Loucy (cell line): ENCODE measurements at regions not wholly inside any gene's neighbourhood (a gene's known extent, or its start where the extent isn't known, plus 50 kb on each side); places are given as distances from the start of the nearest gene placed in this dataset.

Experiments used
- H2AFZ ChIP-seq: fragments of 200-600 bp; sonication (generic); 2 replicates; pipeline ENCODE4 v1.6.0; 2016; ENCODE audit warnings: antibody characterized with exemption, mild to moderate bottlenecking, low read length, moderate library complexity
- H3F3A ChIP-seq: fragments of 200-600 bp; 2 replicates; pipeline ENCODE4 v1.6.0; 2016; ENCODE audit warnings: antibody characterized with exemption, low read depth, mild to moderate bottlenecking
- H3K27me3 ChIP-seq: fragments of 200-600 bp; sonication (generic); 2 replicates; pipeline ENCODE4 v1.6.1; 2014; ENCODE audit warnings: low read length, mild to moderate bottlenecking; ENCODE audit not compliant: insufficient read depth, poor library complexity, severe bottlenecking
- H3K36me3 ChIP-seq: fragments of 200-600 bp; sonication (generic); 2 replicates; pipeline ENCODE4 v1.6.1; 2016; ENCODE audit warnings: low read length; ENCODE audit not compliant: insufficient read depth
- H3K4me1 ChIP-seq: fragments of 200-600 bp; sonication (generic); 2 replicates; pipeline ENCODE4 v1.5.1; 2014; ENCODE audit warnings: low read length, mild to moderate bottlenecking; ENCODE audit not compliant: insufficient read depth, poor library complexity, severe bottlenecking
- H3K4me2 ChIP-seq: fragments of 200-600 bp; sonication (generic); 2 replicates; pipeline ENCODE4 v1.6.0; 2014; ENCODE audit warnings: antibody characterized with exemption, low read length, low read depth, mild to moderate bottlenecking; ENCODE audit not compliant: poor library complexity, severe bottlenecking
- H3K4me3 ChIP-seq: fragments of 200-600 bp; sonication (generic); 2 replicates; pipeline ENCODE4 v1.5.1; 2014; ENCODE audit warnings: low read length, mild to moderate bottlenecking, mixed read lengths; ENCODE audit not compliant: poor library complexity, severe bottlenecking
- H3K79me2 ChIP-seq: fragments of 200-600 bp; sonication (generic); 2 replicates; pipeline ENCODE4 v1.6.1; 2014; ENCODE audit warnings: low read length; ENCODE audit not compliant: insufficient read depth
- H3K9ac ChIP-seq: fragments of 200-600 bp; sonication (generic); 2 replicates; pipeline ENCODE4 v1.6.0; 2014; ENCODE audit warnings: mild to moderate bottlenecking, low read depth, low read length, moderate library complexity; ENCODE audit not compliant: poor library complexity, severe bottlenecking
- H3K9me2 ChIP-seq: fragments of 200-600 bp; sonication (generic); replicated peaks from 2 replicates; pipeline ENCODE4 v1.6.1; 2016; ENCODE audit warnings: low read depth, low read length, mixed read lengths
- H3K9me3 ChIP-seq: fragments of 200-600 bp; sonication (generic); 2 replicates; pipeline ENCODE4 v1.6.1; 2014; ENCODE audit warnings: mild to moderate bottlenecking, antibody characterized with exemption, low read length, low read depth; ENCODE audit not compliant: insufficient read depth
- H4K20me1 ChIP-seq: fragments of 200-600 bp; sonication (generic); 2 replicates; pipeline ENCODE4 v1.6.0; 2014; ENCODE audit warnings: antibody characterized with exemption, low read length, mild to moderate bottlenecking; ENCODE audit not compliant: insufficient read depth, poor library complexity, severe bottlenecking
- CTCF ChIP-seq: fragments of 200-600 bp; sonication (generic); conservative IDR thresholded peaks from 2 replicates; pipeline ENCODE4 v1.5.1; 2014; ENCODE audit warnings: mild to moderate bottlenecking, antibody characterized with exemption, low read length
- EZH2phosphoT487 ChIP-seq: fragments of 200-600 bp; IDR thresholded peaks from 2 replicates; pipeline ENCODE4 v1.6.1; 2018; ENCODE audit warnings: antibody characterized with exemption, mild to moderate bottlenecking, moderate library complexity, borderline replicate concordance

- H3K4me1 ChIP-seq: no peaks in the 10 kb centered on the region
- TF ChIP-seq EZH2phosphoT487: no peak
- TF ChIP-seq CTCF: no peak
- H3K9me2 ChIP-seq: no peaks in the 10 kb centered on the region
- no peaks in the 10 kb centered on the region for H3K9me3 ChIP-seq
- no peaks in the 10 kb centered on the region for H4K20me1 ChIP-seq
- H3K27me3 ChIP-seq: no peaks in the 10 kb centered on the region
- no peaks in the 10 kb centered on the region for H3K79me2 ChIP-seq
- no peak overlapping the region for H3K4me3 ChIP-seq
- H3F3A ChIP-seq: no peaks in the 10 kb centered on the region
- H3K4me2 ChIP-seq: no peak overlapping the region
- H3K36me3 ChIP-seq: no peaks in the 10 kb centered on the region
- no peak overlapping the region for H3K9ac ChIP-seq
- no peak overlapping the region for H2AFZ ChIP-seq
Observed at GRCh38 chr5:173752653-173753052, 135.5 kb upstream of the CPEB4 start.

GRCh38 chr5:173753307-173754168 is 134.6 kb upstream of the CPEB4 start:
- H3K4me2 ChIP-seq: no peak overlapping the region
- H3K9me3 ChIP-seq: no peaks in the 10 kb centered on the region
- H3K4me1 ChIP-seq: no peaks in the 10 kb centered on the region
- no peaks in the 10 kb centered on the region for H3K9me2 ChIP-seq
- no peaks in the 10 kb centered on the region for H3K36me3 ChIP-seq
- TF ChIP-seq EZH2phosphoT487 (no peak), CTCF (no peak)
- no peak overlapping the region for H3K9ac ChIP-seq
- H2AFZ ChIP-seq: no peak overlapping the region
- H3K27me3 ChIP-seq: no peaks in the 10 kb centered on the region
- no peaks in the 10 kb centered on the region for H4K20me1 ChIP-seq
- H3K4me3 ChIP-seq: no peak overlapping the region
- no peaks in the 10 kb centered on the region for H3F3A ChIP-seq
- H3K79me2 ChIP-seq: no peaks in the 10 kb centered on the region

DNA sequence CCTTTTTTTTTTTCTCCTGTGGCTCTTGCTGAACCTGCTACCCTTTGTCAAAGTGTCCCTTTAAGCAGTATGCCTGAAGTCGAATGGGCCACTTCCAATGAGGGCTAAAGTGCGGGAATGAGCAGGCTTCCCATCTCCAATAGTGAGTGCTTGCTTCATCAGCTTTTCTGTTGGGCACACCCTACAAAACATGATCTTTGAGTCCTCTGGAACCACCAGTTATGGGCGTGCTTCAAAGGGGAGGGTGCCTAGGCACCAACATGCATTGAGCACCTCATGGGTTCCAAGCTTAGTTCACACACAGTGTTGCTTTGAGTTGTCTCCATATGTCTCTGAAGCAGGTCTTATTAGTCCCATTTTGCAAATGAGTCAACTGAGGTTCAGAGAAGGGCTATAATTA is 132.8 kb upstream of the CPEB4 start:
- no peaks in the 10 kb centered on the region for H3K27me3 ChIP-seq
- TF ChIP-seq EZH2phosphoT487 (no peak), CTCF (no peak)
- H3K79me2 ChIP-seq: no peaks in the 10 kb centered on the region
- no peaks in the 10 kb centered on the region for H3K9me2 ChIP-seq
- H4K20me1 ChIP-seq: no peaks in the 10 kb centered on the region
- H3K4me2 ChIP-seq: no peak overlapping the region
- no peaks in the 10 kb centered on the region for H3K4me1 ChIP-seq
- no peak overlapping the region for H3K9ac ChIP-seq
- H3K9me3 ChIP-seq: no peaks in the 10 kb centered on the region
- H3K36me3 ChIP-seq: no peaks in the 10 kb centered on the region
- H3K4me3 ChIP-seq: no peak overlapping the region
- H3F3A ChIP-seq: no peaks in the 10 kb centered on the region
- H2AFZ ChIP-seq: no peak overlapping the region
